Panc1 (cell line): ENCODE measurements at regions not wholly inside any gene's neighbourhood (a gene's known extent, or its start where the extent isn't known, plus 50 kb on each side); places are given as distances from the start of the nearest gene placed in this dataset.

ENCODE experiments used
- ATAC-seq: fragments of 200-7000 bp; cut with Tn5 transposase; 2 replicates; pipeline ENCODE4 v1.9.1; 2020; ENCODE audit warnings: mild to moderate bottlenecking, moderate library complexity
- BruUV-seq: library from RNA; stranded (reverse); fragments of 400-500 nt; replicated peaks from 2 replicates; lab custom pipeline; 2021; lab: Mats Ljungman, UMichigan
- CTCF ChIA-PET: fragments of 300-600 bp; sonication (Branson Sonifier 250); formaldehyde crosslinking; loops from one replicate; lab custom pipeline; 2022; ENCODE audit warnings: antibody characterized with exemption; lab: Charles Lee
- POLR2A ChIA-PET: fragments of 300-600 bp; sonication (Branson Sonifier 250); formaldehyde crosslinking; loops from one replicate; lab custom pipeline; 2022; ENCODE audit warnings: antibody characterized with exemption; lab: Charles Lee
- DNase-seq: peaks from one replicate; pipeline ENCODE4 v3.0.0-alpha.2; 2010; ENCODE audit warnings: low read depth, low spot score
- H3K27ac ChIP-seq: 2 replicates; pipeline ENCODE4 v1.5.1; 2011; ENCODE audit warnings: mild to moderate bottlenecking, low read length, inconsistent platforms
- H3K27me3 ChIP-seq: fragments of 200-500 bp; sonication (Bioruptor generic); 2 replicates; pipeline ENCODE4 v1.6.0; 2014; ENCODE audit warnings: low read length, inconsistent platforms; ENCODE audit not compliant: control insufficient read depth, insufficient read depth
- H3K36me3 ChIP-seq: fragments of 200-500 bp; sonication (Bioruptor generic); 2 replicates; pipeline ENCODE4 v1.5.1; 2014; ENCODE audit warnings: inconsistent platforms, mild to moderate bottlenecking, low read length, moderate library complexity; ENCODE audit not compliant: control insufficient read depth, insufficient read depth
- H3K4me1 ChIP-seq: 2 replicates; pipeline ENCODE4 v1.5.1; 2011; ENCODE audit warnings: inconsistent platforms, mild to moderate bottlenecking, low read length, moderate library complexity; ENCODE audit not compliant: control insufficient read depth, insufficient read depth
- H3K4me3 ChIP-seq, 2 experiments: 2 replicates each; pipeline ENCODE4 v1.5.1; 2011 to 2012; ENCODE audit warnings: low read depth in 2 of 2, low read length in 2 of 2, mild to moderate bottlenecking in 2 of 2, inconsistent platforms in 1 of 2, moderate library complexity in 1 of 2
- H3K9me3 ChIP-seq: fragments of 200-500 bp; sonication (Bioruptor generic); 2 replicates; pipeline ENCODE4 v1.5.1; 2014; ENCODE audit warnings: low read depth, mild to moderate bottlenecking, inconsistent platforms, low read length, moderate library complexity; ENCODE audit not compliant: control insufficient read depth, insufficient read depth
- POLR2AphosphoS5 ChIP-seq: IDR thresholded peaks from 2 replicates; pipeline ENCODE4 v1.6.1; 2012; ENCODE audit warnings: mild to moderate bottlenecking, low read depth, low read length, moderate library complexity
- SIN3A ChIP-seq: IDR thresholded peaks from 2 replicates; pipeline ENCODE4 v1.6.1; 2012; ENCODE audit warnings: low read depth, mild to moderate bottlenecking, low read length, moderate library complexity, borderline replicate concordance; ENCODE audit not compliant: insufficient read depth
- TCF7L2 ChIP-seq: IDR thresholded peaks from 2 replicates; pipeline ENCODE4 v1.6.1; 2011; ENCODE audit warnings: mild to moderate bottlenecking, low read depth, low read length, inconsistent platforms
- in situ Hi-C: cut with HindIII; loops from 2 replicates; pipeline ENCODE4 v1.10.0; 2016; ENCODE audit warnings: low sequenced_read_pairs, low pct_unique_long_range_greater_than_20kb
- intact Hi-C: fragments of 100-400 bp; cut with micrococcal nuclease; formaldehyde crosslinking; loops from one replicate; pipeline ENCODE4 v1.10.0; 2022; ENCODE audit not compliant: unreplicated experiment
- TF ChIP-seq, protein P1 (sequence below), 2 experiments: IDR thresholded peaks; 2 replicates each; pipeline ENCODE4 v1.6.1; 2011 to 2012; ENCODE audit warnings: low read depth in 2 of 2, control low read depth in 1 of 2, low read length in 1 of 2, mild to moderate bottlenecking in 1 of 2, moderate library complexity in 1 of 2; ENCODE audit not compliant: insufficient read depth in 1 of 2
- TF ChIP-seq, protein P2 (sequence below): fragments of 450-650 bp; IDR thresholded peaks from 2 replicates; pipeline ENCODE4 v1.5.1; 2017; ENCODE audit warnings: mild to moderate bottlenecking

DNA sequence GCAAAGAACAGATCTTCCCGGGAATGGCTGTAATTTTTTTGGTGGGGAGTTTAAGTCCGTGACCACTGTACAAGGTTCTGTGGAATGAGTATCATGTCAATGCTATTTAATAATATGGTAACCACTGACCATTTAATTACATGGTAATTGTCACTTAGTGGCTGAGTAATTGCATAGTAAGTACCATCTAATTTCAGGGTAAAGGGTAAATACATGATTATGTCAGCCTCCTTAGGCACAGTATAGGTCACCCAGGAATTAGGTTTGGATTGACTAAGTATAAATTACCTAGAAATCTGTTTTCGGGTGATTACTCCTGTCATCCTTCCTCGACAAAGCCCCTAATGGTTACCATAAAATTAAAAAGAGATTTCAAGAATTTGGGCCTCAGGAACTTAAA, 120.1 kb upstream of the AGBL1 start:
- BruUV-seq: no TSS peak
- Histone ChIP-seq H3K36me3 (no peaks in the 10 kb centered on the region), H3K4me3 (no peak overlapping the region), H3K27me3 (peaks cover 2% of the 10 kb centered on the region; the same call in 1 of the 2 replicates), H3K27ac (no peak overlapping the region), H3K9me3 (no peaks in the 10 kb centered on the region), H3K4me1 (no peaks in the 10 kb centered on the region)
- DNase-seq (no peak), ATAC-seq (no peak)
- ChIA-PET CTCF (no interaction called here), POLR2A (no interaction called here)
- intact Hi-C loops: no loop called here
- TF ChIP-seq, protein P1, sequence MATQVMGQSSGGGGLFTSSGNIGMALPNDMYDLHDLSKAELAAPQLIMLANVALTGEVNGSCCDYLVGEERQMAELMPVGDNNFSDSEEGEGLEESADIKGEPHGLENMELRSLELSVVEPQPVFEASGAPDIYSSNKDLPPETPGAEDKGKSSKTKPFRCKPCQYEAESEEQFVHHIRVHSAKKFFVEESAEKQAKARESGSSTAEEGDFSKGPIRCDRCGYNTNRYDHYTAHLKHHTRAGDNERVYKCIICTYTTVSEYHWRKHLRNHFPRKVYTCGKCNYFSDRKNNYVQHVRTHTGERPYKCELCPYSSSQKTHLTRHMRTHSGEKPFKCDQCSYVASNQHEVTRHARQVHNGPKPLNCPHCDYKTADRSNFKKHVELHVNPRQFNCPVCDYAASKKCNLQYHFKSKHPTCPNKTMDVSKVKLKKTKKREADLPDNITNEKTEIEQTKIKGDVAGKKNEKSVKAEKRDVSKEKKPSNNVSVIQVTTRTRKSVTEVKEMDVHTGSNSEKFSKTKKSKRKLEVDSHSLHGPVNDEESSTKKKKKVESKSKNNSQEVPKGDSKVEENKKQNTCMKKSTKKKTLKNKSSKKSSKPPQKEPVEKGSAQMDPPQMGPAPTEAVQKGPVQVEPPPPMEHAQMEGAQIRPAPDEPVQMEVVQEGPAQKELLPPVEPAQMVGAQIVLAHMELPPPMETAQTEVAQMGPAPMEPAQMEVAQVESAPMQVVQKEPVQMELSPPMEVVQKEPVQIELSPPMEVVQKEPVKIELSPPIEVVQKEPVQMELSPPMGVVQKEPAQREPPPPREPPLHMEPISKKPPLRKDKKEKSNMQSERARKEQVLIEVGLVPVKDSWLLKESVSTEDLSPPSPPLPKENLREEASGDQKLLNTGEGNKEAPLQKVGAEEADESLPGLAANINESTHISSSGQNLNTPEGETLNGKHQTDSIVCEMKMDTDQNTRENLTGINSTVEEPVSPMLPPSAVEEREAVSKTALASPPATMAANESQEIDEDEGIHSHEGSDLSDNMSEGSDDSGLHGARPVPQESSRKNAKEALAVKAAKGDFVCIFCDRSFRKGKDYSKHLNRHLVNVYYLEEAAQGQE (IDR thresholded peaks at IDR 0.05; ENCODE audit: insufficient read depth in 1 of 2, low read depth in 2 of 2, low read length in 1 of 2): no peak
- TF ChIP-seq SIN3A (no peak), TCF7L2 (no peak), POLR2AphosphoS5 (no peak)
- TF ChIP-seq, protein P2, sequence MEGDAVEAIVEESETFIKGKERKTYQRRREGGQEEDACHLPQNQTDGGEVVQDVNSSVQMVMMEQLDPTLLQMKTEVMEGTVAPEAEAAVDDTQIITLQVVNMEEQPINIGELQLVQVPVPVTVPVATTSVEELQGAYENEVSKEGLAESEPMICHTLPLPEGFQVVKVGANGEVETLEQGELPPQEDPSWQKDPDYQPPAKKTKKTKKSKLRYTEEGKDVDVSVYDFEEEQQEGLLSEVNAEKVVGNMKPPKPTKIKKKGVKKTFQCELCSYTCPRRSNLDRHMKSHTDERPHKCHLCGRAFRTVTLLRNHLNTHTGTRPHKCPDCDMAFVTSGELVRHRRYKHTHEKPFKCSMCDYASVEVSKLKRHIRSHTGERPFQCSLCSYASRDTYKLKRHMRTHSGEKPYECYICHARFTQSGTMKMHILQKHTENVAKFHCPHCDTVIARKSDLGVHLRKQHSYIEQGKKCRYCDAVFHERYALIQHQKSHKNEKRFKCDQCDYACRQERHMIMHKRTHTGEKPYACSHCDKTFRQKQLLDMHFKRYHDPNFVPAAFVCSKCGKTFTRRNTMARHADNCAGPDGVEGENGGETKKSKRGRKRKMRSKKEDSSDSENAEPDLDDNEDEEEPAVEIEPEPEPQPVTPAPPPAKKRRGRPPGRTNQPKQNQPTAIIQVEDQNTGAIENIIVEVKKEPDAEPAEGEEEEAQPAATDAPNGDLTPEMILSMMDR: no peak
- in situ Hi-C loops: no loop called here

DNA sequence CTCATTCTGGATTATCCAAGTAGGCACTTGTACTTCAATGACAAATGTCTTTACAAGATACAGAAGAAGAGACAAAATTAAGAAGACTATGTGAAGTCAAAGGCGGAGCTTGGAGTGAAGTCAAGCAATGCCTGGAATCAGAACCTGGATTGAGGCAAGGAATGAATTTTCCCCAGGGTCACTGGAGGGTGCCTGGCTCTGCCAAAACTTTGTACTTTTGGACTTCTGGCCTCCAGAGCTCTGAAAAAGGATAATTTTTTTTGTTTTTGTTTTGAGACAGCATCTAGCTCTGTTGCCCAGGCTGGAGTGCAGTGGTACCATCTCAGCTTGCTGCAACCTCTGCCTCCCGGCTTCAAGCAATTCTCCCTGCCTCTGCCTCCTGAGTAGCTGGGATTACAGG, 119.3 kb upstream of the AGBL1 start:
- Histone ChIP-seq H3K4me3 (no peak overlapping the region), H3K36me3 (no peaks in the 10 kb centered on the region), H3K4me1 (no peaks in the 10 kb centered on the region), H3K9me3 (no peaks in the 10 kb centered on the region), H3K27me3 (peaks cover 2% of the 10 kb centered on the region; the same call in 1 of the 2 replicates), H3K27ac (no peak overlapping the region)
- no TSS peak for BruUV-seq
- ChIA-PET CTCF (no interaction called here), POLR2A (no interaction called here)
- intact Hi-C loops (no loop called here), in situ Hi-C loops (no loop called here)
- DNase-seq (no peak), ATAC-seq (no peak)
- TF ChIP-seq, protein P2: no peak
- TF ChIP-seq POLR2AphosphoS5: no peak
- TF ChIP-seq SIN3A: no peak
- TF ChIP-seq, protein P1 (IDR thresholded peaks at IDR 0.05; ENCODE audit: insufficient read depth in 1 of 2, low read depth in 2 of 2, low read length in 1 of 2): no peak
- TF ChIP-seq TCF7L2: no peak
